ENCODE measurements at regions not wholly inside any gene's neighbourhood (a gene's known extent, or its start where the extent isn't known, plus 50 kb on each side); places are given as distances from the start of the nearest gene placed in this dataset.
"Not testable (repeated sequence)": the region's sequence is repeated elsewhere in the genome, so short reads cannot be mapped to it uniquely, and the experiment has no call there.

- no peak overlapping the region for H3K4me3 ChIP-seq
- H3K4me1 ChIP-seq: no peaks in the 10 kb centered on the region
- H3K9me3 ChIP-seq: no peaks in the 10 kb centered on the region
- intact Hi-C loops (cut with DNase I): no loop called here
- H3K36me3 ChIP-seq: no peaks in the 10 kb centered on the region
- no peak for ATAC-seq
- H3K27ac ChIP-seq: no peak overlapping the region
- no peaks in the 10 kb centered on the region for H3K27me3 ChIP-seq
- no peak for DNase-seq
- no peak for TF ChIP-seq CTCF (IDR thresholded peaks at IDR 0.05)
Measured at GRCh38 chr14:83172363-83172762, 1638.7 kb upstream of the SEL1L start.

GRCh38 chr14:83173687-83174086, 1640.0 kb upstream of the SEL1L start:
- intact Hi-C loops (cut with DNase I): no loop called here
- Histone ChIP-seq H3K27ac (no peak overlapping the region), H3K9me3 (no peaks in the 10 kb centered on the region), H3K4me1 (no peaks in the 10 kb centered on the region), H3K4me3 (no peak overlapping the region), H3K36me3 (no peaks in the 10 kb centered on the region), H3K27me3 (no peaks in the 10 kb centered on the region)
- no peak for TF ChIP-seq CTCF (IDR thresholded peaks at IDR 0.05)
- DNase-seq (no peak), ATAC-seq (no peak)

DNA sequence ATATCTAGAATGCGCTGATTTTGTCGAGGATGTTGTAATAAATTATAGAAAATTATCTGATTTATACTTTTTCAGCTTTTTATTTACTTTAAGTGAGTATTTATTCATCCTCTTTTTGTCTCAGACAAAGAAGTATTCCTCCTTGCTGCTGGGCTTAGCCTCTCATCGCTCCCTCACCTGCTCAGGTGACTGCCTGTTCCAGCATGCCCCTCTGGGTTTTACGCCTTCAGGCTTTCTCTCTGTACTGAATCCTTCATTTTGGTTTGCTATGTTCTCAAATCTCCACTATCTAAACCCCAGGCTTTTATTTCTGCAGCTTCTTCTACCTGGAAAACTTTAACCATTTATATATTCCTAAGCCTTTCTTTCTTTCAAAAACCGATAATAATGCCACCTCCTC, 1650.9 kb upstream of the SEL1L start:
- H3K27ac ChIP-seq: no peak overlapping the region
- no peak overlapping the region for H3K4me3 ChIP-seq
- DNase-seq (no peak), ATAC-seq (no peak)
- H3K9me3 ChIP-seq: no peaks in the 10 kb centered on the region
- H3K4me1 ChIP-seq: no peaks in the 10 kb centered on the region
- no peaks in the 10 kb centered on the region for H3K36me3 ChIP-seq
- H3K27me3 ChIP-seq: no peaks in the 10 kb centered on the region
- no peak for TF ChIP-seq CTCF (IDR thresholded peaks at IDR 0.05)
- intact Hi-C loops (cut with DNase I): no loop called here

DNA sequence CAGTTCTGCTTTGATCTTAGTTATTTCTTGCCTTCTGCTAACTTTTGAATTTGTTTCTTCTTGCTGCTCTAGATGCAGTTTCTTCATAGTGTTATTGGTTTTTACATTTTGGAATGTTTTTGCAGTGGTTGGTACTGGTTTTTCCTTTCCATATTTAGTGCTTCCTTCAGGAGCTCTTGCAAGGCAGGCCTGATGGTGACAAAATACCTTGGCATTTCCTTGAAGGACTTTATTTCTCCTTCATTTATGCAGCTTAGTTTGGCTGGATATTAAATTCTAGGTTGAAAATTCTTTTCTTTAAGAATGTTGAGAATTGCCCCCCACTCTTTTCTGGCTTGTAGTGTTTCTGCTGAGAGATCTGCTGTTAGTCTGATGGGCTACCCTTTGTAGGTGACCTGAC, 1654.7 kb upstream of the SEL1L start:
- H3K27me3 ChIP-seq; H3K4me1 ChIP-seq; H3K4me3 ChIP-seq; DNase-seq; H3K9me3 ChIP-seq; H3K27ac ChIP-seq; ATAC-seq; intact Hi-C loops (cut with DNase I); H3K36me3 ChIP-seq: not testable (repeated sequence)

- Histone ChIP-seq H3K4me1 (no peaks in the 10 kb centered on the region), H3K27ac (no peak overlapping the region), H3K4me3 (no peak overlapping the region), H3K36me3 (no peaks in the 10 kb centered on the region), H3K9me3 (no peaks in the 10 kb centered on the region), H3K27me3 (no peaks in the 10 kb centered on the region)
- TF ChIP-seq CTCF (IDR thresholded peaks at IDR 0.05): no peak
- intact Hi-C loops (cut with DNase I): no loop called here
- DNase-seq (no peak), ATAC-seq (no peak)
Measured at GRCh38 chr14:83196236-83196635, 1662.6 kb upstream of the SEL1L start.

DNA sequence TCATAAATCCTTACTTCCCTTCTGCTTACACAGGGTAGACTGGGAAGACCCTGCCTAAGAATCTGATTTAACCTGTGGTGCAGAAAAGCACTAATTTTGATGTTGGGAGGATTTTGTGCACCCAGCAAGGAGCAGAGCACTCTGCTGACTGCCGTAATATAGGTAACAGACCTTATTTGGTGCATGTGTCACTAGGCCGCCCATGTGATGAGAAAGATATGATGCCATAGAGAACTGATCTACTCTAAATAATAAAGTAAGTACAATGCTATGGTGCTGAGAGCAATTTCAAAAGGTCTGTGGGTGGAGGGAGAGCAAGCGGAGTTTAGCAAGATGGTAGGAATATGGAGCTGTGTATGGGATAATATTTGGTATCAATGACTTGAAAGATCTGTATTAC, 1663.6 kb upstream of the SEL1L start:
- ATAC-seq (no peak), DNase-seq (no peak)
- no peaks in the 10 kb centered on the region for H3K4me1 ChIP-seq
- H3K4me3 ChIP-seq: no peak overlapping the region
- H3K27ac ChIP-seq: no peak overlapping the region
- intact Hi-C loops (cut with DNase I): no loop called here
- TF ChIP-seq CTCF (IDR thresholded peaks at IDR 0.05): no peak
- no peaks in the 10 kb centered on the region for H3K36me3 ChIP-seq
- no peaks in the 10 kb centered on the region for H3K9me3 ChIP-seq
- no peaks in the 10 kb centered on the region for H3K27me3 ChIP-seq
